RWPE1 (cell line): ENCODE measurements at regions not wholly inside any gene's neighbourhood (a gene's known extent, or its start where the extent isn't known, plus 50 kb on each side); places are given as distances from the start of the nearest gene placed in this dataset.

Experiments
- CTCF ChIA-PET: fragments of 350-600 bp; sonication (Branson Sonifier 250); formaldehyde crosslinking; extraction: SDS; loops from one replicate; lab custom pipeline; 2021; lab: Yijun Ruan, JAX
- POLR2A ChIA-PET: fragments of 400-600 bp; formaldehyde crosslinking; extraction: SDS; loops from one replicate; lab custom pipeline; 2020; ENCODE audit warnings: antibody characterized with exemption; ENCODE audit not compliant: low non-redundant PET; lab: Yijun Ruan, JAX
- DNase-seq: peaks from one replicate; pipeline ENCODE4 v3.0.0; 2012; ENCODE audit warnings: low spot score
- H3K27ac ChIP-seq: fragments of 450-650 bp; 2 replicates; pipeline ENCODE4 v1.5.1; 2017
- TF ChIP-seq, protein P1 (sequence below): fragments of 450-650 bp; conservative IDR thresholded peaks from 2 replicates; pipeline ENCODE4 v1.5.1; 2017; ENCODE audit warnings: low read depth, mild to moderate bottlenecking

DNA sequence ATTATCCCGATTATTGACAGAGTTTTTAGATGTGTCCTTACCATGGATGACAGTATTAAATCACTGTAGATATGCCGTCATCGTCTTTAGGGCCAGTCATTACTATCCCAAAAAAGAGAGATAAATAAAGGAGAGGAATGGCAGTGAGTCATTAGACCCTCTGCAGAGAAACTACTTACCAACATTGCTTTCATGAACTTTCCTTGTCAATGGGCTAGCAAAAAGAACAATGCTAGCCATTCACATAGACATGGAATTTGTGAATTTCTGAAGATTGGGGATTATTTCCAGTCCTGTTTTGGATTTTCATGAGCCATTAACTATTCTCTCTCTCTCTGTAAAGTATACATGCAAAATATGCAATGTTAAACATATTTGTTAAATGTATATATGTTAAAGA lies 319.4 kb upstream of the FANCL start:
- no peak for DNase-seq
- CTCF ChIA-PET: no interaction called here
- POLR2A ChIA-PET: no interaction called here
- H3K27ac ChIP-seq: no peak overlapping the region
- TF ChIP-seq, protein P1, sequence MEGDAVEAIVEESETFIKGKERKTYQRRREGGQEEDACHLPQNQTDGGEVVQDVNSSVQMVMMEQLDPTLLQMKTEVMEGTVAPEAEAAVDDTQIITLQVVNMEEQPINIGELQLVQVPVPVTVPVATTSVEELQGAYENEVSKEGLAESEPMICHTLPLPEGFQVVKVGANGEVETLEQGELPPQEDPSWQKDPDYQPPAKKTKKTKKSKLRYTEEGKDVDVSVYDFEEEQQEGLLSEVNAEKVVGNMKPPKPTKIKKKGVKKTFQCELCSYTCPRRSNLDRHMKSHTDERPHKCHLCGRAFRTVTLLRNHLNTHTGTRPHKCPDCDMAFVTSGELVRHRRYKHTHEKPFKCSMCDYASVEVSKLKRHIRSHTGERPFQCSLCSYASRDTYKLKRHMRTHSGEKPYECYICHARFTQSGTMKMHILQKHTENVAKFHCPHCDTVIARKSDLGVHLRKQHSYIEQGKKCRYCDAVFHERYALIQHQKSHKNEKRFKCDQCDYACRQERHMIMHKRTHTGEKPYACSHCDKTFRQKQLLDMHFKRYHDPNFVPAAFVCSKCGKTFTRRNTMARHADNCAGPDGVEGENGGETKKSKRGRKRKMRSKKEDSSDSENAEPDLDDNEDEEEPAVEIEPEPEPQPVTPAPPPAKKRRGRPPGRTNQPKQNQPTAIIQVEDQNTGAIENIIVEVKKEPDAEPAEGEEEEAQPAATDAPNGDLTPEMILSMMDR: no peak

DNA sequence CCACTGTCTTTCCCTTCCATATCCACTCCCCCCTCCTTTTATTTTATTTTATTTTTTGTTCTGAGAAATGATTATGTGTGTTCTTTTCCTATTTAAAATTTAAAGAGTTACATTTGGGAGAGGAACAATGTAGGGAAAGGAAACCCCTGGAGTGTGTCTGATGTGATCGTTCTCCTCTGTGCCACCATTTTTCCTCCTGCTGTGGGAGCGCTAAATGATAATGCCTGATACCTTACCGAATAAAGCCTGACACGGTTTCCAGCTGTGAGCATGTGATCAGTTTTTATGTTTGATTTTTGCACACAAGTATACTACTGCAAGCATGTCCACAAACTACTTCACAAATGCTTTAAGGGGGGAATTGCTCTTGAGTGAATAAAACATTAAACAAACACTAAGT lies 317.8 kb upstream of the FANCL start:
- CTCF ChIA-PET: interaction anchor here (0.6 kb wide), 1 partner anchor 16 kb away, joined by 4 read pairs; no protein-coding TSS in a partner anchor
- no peak for DNase-seq
- no peak overlapping the region for H3K27ac ChIP-seq
- POLR2A ChIA-PET: no interaction called here
- TF ChIP-seq, protein P1: no peak

DNA sequence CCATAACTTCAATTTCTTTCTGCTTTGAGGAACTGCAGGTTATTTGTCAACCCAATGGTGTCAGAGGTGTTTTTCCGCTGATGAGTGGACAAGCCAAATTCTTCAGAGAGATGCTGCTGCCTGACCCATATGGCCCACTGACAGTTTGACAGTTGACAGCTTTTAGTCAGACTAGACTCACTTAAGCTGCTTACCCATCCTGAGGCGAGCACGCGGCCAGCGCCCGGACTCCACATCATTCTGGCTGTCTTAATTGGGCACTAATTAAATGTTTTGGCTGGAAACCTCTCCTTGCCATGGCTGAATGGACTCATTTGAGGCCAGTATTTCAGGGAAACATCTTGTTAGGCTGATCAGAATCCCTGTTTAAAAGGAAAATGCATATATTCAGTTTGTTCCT lies 316.1 kb upstream of the FANCL start:
- POLR2A ChIA-PET: interaction anchor here (0.7 kb wide), 1 partner anchor 1162 kb away, joined by 3 read pairs; no protein-coding TSS in a partner anchor
- CTCF ChIA-PET: no interaction called here
- no peak for DNase-seq
- TF ChIP-seq, protein P1: no peak
- no peak overlapping the region for H3K27ac ChIP-seq

- ChIA-PET POLR2A (no interaction called here), CTCF (interaction anchor here (0.6 to 0.8 kb wide), 4 partner anchors 31 to 848 kb away, joined by 3 to 7 read pairs (median 4); no protein-coding TSS in a partner anchor)
- no peak for DNase-seq
- no peak overlapping the region for H3K27ac ChIP-seq
- TF ChIP-seq, protein P1: no peak
Measured at GRCh38 chr2:58553937-58554336, 312.8 kb upstream of the FANCL start.

GRCh38 chr2:58553522-58553921 lies 312.4 kb upstream of the FANCL start:
- POLR2A ChIA-PET: no interaction called here
- no peak overlapping the region for H3K27ac ChIP-seq
- CTCF ChIA-PET: interaction anchor here (0.6 to 0.8 kb wide), 5 partner anchors 31 to 847 kb away, joined by 3 to 7 read pairs (median 4); no protein-coding TSS in a partner anchor

GRCh38 chr2:58545300-58546280 lies 304.5 kb upstream of the FANCL start:
- ChIA-PET POLR2A (no interaction called here), CTCF (interaction anchor here (0.8 kb wide), 1 partner anchor 440 kb away, joined by 3 read pairs; no protein-coding TSS in a partner anchor)
- DNase-seq: no peak
- no peak overlapping the region for H3K27ac ChIP-seq
- TF ChIP-seq, protein P1: no peak

More at GRCh38 chr2:58553522-58553921, 312.4 kb upstream of the FANCL start:
- DNase-seq: no peak
- TF ChIP-seq, protein P1: no peak
